ENCODE measurements at regions not wholly inside any gene's neighbourhood (a gene's known extent, or its start where the extent isn't known, plus 50 kb on each side); places are given as distances from the start of the nearest gene placed in this dataset.

- no peak for TF ChIP-seq ZNF473 (tag by site-specific recombination; IDR thresholded peaks at IDR 0.05)
- TF ChIP-seq SP7 (tag by site-specific recombination; IDR thresholded peaks at IDR 0.05), result no peak
- TF ChIP-seq ZNF561 (tag by site-specific recombination; IDR thresholded peaks at IDR 0.05; ENCODE audit: borderline replicate concordance), result no peak
- no peak for TF ChIP-seq WT1 (tag by site-specific recombination; IDR thresholded peaks at IDR 0.05)
- no peak for TF ChIP-seq ZBTB49 (tag by site-specific recombination; IDR thresholded peaks at IDR 0.05; ENCODE audit: low read depth)
- no peak for TF ChIP-seq ZFHX2 (tag by site-specific recombination; conservative IDR thresholded peaks at IDR 0.05)
- no peak for TF ChIP-seq ZNF777 (tag by site-specific recombination; IDR thresholded peaks at IDR 0.05; ENCODE audit: borderline replicate concordance)
- no peak for TF ChIP-seq ZNF830 (tag by site-specific recombination; IDR thresholded peaks at IDR 0.05; ENCODE audit: low read depth)
- TF ChIP-seq ZNF155 (tag by site-specific recombination; IDR thresholded peaks at IDR 0.05), result no peak
- TF ChIP-seq ZNF580 (tag by site-specific recombination; IDR thresholded peaks at IDR 0.05), result no peak
- no peak for TF ChIP-seq ZNF521 (tag by site-specific recombination; IDR thresholded peaks at IDR 0.05)
- no peak for TF ChIP-seq ZNF341 (tag by site-specific recombination; IDR thresholded peaks at IDR 0.05; ENCODE audit: low read depth)
- TF ChIP-seq ZNF37A (tag by site-specific recombination; IDR thresholded peaks at IDR 0.05), result no peak
- no peak for TF ChIP-seq GLI2 (tag by site-specific recombination; IDR thresholded peaks at IDR 0.05; ENCODE audit: borderline replicate concordance, low read depth)
- no peak for TF ChIP-seq ZNF560 (tag by site-specific recombination; IDR thresholded peaks at IDR 0.05; ENCODE audit: borderline replicate concordance)
- no peak for TF ChIP-seq ZNF223 (tag by site-specific recombination; IDR thresholded peaks at IDR 0.05)
- TF ChIP-seq PRDM10 (tag by site-specific recombination; IDR thresholded peaks at IDR 0.05), result no peak
- no peak for TF ChIP-seq ZNF837 (tag by site-specific recombination; IDR thresholded peaks at IDR 0.05)
- TF ChIP-seq ZNF513 (tag by site-specific recombination; IDR thresholded peaks at IDR 0.05), result no peak
- Histone ChIP-seq H3K9me3 (ENCODE audit: control insufficient read depth, insufficient read depth, low read depth, low read length) (no peaks in the 10 kb centered on the region), H3K4me3 (ENCODE audit: low read depth, low read length) (no peak overlapping the region), H3K36me3 (ENCODE audit: control insufficient read depth in 2 of 2, insufficient read depth in 1 of 2, low read length in 2 of 2) (no peaks in the 10 kb centered on the region), H3K27ac (ENCODE audit: extremely low read depth, low read depth, low read length) (no peak overlapping the region), H3K4me1 (ENCODE audit: control insufficient read depth, insufficient read depth, low read length) (no peaks in the 10 kb centered on the region)
- ChIA-PET POLR2A (no interaction called here), CTCF (no interaction called here)
Observed at GRCh38 chr2:238963161-238963970, 115.5 kb downstream of the TWIST2 start.
